Epidermal melanocyte (primary cell): ENCODE measurements at regions not wholly inside any gene's neighbourhood (a gene's known extent, or its start where the extent isn't known, plus 50 kb on each side); places are given as distances from the start of the nearest gene placed in this dataset.
A peak's percentile ranks its signal among the peaks of the same experiment; 100 is the strongest.

Experiments
- DNase-seq: peaks from one replicate; pipeline ENCODE4 v3.0.0; 2011; ENCODE audit warnings: low spot score; ENCODE audit not compliant: insufficient read length

GRCh38 chr12:58138424-58138823 is 197.1 kb downstream of the ATP23 start:
- DNase-seq = no peak

- no peak for DNase-seq
These were observed 198.5 kb downstream of the ATP23 start for GRCh38 chr12:58139894-58140293.

- DNase-seq = no peak
These were observed 199.0 kb downstream of the ATP23 start for GRCh38 chr12:58140395-58140794.

GRCh38 chr12:58142991-58143390 is 201.6 kb downstream of the ATP23 start:
- no peak for DNase-seq

GRCh38 chr12:58143498-58143995 is 202.2 kb downstream of the ATP23 start:
- no peak for DNase-seq

- DNase-seq = no peak
These were observed 207.0 kb downstream of the ATP23 start for GRCh38 chr12:58148405-58148804.

- no peak for DNase-seq
These were observed 207.6 kb downstream of the ATP23 start for GRCh38 chr12:58148976-58149375.

- DNase-seq = no peak
These were observed 213.0 kb downstream of the ATP23 start for GRCh38 chr12:58154359-58154758.

GRCh38 chr12:58156697-58157096 is 215.3 kb downstream of the ATP23 start:
- DNase-seq = no peak

GRCh38 chr12:58159941-58160340 is 218.6 kb downstream of the ATP23 start:
- no peak for DNase-seq

GRCh38 chr12:58161773-58162172 is 220.4 kb downstream of the ATP23 start:
- DNase-seq = no peak

- DNase-seq = no peak
These were observed 221.7 kb downstream of the ATP23 start for GRCh38 chr12:58163021-58163420.

GRCh38 chr12:58166643-58167042 is 225.3 kb downstream of the ATP23 start:
- DNase-seq = no peak

- no peak for DNase-seq
These were observed 226.3 kb downstream of the ATP23 start for GRCh38 chr12:58167622-58168021.

GRCh38 chr12:58169826-58170225 is 228.5 kb downstream of the ATP23 start:
- DNase-seq = peak; percentile 46

- DNase-seq = no peak
These were observed 230.5 kb downstream of the ATP23 start for GRCh38 chr12:58171914-58172313.

GRCh38 chr12:58172433-58173073 is 231.2 kb downstream of the ATP23 start:
- no peak for DNase-seq

- no peak for DNase-seq
These were observed 232.9 kb downstream of the ATP23 start for GRCh38 chr12:58174316-58174715.

- no peak for DNase-seq
These were observed 235.0 kb downstream of the ATP23 start for GRCh38 chr12:58176296-58176869.

- no peak for DNase-seq
These were observed 236.0 kb downstream of the ATP23 start for GRCh38 chr12:58177366-58177765.

GRCh38 chr12:58184212-58184611 is 242.8 kb downstream of the ATP23 start:
- DNase-seq = no peak

GRCh38 chr12:58186401-58186800 is 245.0 kb downstream of the ATP23 start:
- no peak for DNase-seq

GRCh38 chr12:58186914-58187313 is 245.5 kb downstream of the ATP23 start:
- no peak for DNase-seq
